ENCODE measurements at regions not wholly inside any gene's neighbourhood (a gene's known extent, or its start where the extent isn't known, plus 50 kb on each side); places are given as distances from the start of the nearest gene placed in this dataset.

DNA sequence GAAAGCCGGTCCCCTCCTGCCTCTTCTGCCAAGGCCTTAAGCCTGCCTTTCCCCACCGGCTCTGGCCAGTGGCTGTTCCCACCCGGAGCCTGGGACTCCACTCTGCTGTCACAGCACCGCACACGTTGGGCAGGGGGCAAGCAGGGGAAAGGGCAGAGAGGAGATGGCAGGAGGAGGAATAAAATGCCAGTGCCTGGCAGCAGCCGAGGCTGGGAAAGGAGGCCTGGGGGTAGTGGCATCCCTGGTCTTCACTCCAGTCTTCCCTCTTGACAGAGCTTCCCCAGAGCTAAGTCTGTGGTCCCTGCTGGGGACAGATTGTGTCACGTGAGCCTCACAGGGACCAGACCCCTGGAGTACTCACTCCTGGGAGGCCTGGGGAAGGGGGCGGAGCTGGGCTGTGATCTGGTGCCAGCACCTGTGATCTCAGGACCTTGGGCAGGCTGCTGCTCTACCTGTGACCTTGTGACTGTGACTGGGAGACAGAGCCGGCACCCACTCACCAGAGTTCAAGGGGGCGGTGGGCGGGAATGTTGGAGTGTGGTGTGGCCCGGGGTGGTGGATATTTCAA is 97.2 kb upstream of the GSE1 start:
- TF ChIP-seq, protein P1, sequence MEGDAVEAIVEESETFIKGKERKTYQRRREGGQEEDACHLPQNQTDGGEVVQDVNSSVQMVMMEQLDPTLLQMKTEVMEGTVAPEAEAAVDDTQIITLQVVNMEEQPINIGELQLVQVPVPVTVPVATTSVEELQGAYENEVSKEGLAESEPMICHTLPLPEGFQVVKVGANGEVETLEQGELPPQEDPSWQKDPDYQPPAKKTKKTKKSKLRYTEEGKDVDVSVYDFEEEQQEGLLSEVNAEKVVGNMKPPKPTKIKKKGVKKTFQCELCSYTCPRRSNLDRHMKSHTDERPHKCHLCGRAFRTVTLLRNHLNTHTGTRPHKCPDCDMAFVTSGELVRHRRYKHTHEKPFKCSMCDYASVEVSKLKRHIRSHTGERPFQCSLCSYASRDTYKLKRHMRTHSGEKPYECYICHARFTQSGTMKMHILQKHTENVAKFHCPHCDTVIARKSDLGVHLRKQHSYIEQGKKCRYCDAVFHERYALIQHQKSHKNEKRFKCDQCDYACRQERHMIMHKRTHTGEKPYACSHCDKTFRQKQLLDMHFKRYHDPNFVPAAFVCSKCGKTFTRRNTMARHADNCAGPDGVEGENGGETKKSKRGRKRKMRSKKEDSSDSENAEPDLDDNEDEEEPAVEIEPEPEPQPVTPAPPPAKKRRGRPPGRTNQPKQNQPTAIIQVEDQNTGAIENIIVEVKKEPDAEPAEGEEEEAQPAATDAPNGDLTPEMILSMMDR (IDR thresholded peaks at IDR 0.05) = no peak
- TF ChIP-seq POLR2AphosphoS5 (IDR thresholded peaks at IDR 0.05; ENCODE audit: low read depth, low read length) = no peak
